Activated CD4-positive, CD25-positive, alpha-beta regulatory T cell (primary cell): ENCODE measurements at regions not wholly inside any gene's neighbourhood (a gene's known extent, or its start where the extent isn't known, plus 50 kb on each side); places are given as distances from the start of the nearest gene placed in this dataset.
"Not testable (repeated sequence)": the region's sequence is repeated elsewhere in the genome, so short reads cannot be mapped to it uniquely, and the experiment has no call there.

Source experiments
- DNase-seq, 4 experiments: peaks; one replicate each; lab custom pipeline; 2025; lab: John Stamatoyannopoulos, UW

DNA sequence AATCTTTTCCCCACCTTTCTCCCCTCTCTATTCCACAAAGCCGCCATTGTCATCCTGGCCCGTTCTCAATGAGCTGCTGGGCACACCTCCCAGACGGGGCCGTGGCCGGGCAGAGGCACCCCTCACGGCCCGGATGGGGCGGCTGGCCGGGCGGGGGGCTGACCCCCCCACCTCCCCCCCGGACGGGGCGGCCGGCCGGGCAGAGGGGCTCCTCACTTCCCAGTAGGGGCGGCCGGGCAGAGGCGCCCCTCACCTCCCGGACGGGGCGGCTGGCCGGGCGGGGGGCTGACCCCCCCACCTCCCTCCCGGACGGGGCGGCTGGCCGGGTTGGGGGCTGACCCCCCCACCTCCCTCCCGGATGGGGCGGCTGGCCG, 85.6 kb downstream of the OR2B2 start:
- DNase-seq = not testable (repeated sequence)

- DNase-seq = not testable (repeated sequence)
Measured at GRCh38 chr6:27825848-27826611, 86.2 kb downstream of the OR2B2 start.

- no peak for DNase-seq
Measured at GRCh38 chr6:27825025-27825793, 87.0 kb downstream of the OR2B2 start.

- not testable (repeated sequence) for DNase-seq
Measured at GRCh38 chr6:27824211-27825024, 87.8 kb downstream of the OR2B2 start.

DNA sequence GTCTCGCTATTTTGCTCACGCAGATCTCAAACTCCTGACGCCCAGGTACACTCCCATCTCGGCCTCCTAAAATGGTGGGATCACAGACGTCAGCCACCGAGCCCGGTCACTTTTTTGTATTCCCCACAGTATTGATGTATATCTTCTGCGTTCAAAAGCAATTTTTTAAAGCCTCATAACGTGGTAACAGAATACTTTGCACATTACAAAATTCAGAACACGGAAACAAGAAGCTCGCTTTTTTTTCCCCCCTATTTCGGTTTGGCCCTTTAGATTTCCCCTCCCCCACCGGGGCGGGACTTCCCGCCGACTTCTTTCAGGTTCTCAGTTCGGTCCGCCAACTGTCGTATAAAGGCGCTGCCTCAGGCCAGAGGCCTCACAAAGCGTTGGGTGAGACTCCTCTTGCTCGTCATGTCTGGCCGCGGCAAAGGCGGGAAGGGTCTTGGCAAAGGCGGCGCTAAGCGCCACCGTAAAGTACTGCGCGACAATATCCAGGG, 88.4 kb downstream of the OR2B2 start:
- peak in 1 of 4 experiments; percentile 21 for DNase-seq

- no peak for DNase-seq
Measured at GRCh38 chr6:27816906-27817305, 95.3 kb downstream of the OR2B2 start.

- DNase-seq = peak; percentile 19 to 49 (median 44)
Measured at GRCh38 chr6:27814665-27815424, 97.4 kb downstream of the OR2B2 start.

DNA sequence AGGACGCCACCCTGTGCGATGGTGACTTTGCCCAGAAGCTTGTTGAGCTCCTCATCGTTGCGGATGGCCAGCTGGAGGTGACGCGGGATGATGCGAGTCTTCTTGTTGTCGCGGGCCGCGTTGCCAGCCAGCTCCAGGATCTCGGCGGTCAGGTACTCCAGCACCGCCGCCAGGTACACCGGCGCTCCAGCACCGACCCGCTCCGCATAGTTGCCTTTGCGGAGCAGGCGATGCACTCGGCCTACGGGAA, 97.9 kb downstream of the OR2B2 start:
- not testable (repeated sequence) for DNase-seq

- DNase-seq = no peak
Measured at GRCh38 chr6:27812805-27813492, 99.2 kb downstream of the OR2B2 start.

GRCh38 chr6:27812078-27812804, 100.0 kb downstream of the OR2B2 start:
- DNase-seq = no peak

DNA sequence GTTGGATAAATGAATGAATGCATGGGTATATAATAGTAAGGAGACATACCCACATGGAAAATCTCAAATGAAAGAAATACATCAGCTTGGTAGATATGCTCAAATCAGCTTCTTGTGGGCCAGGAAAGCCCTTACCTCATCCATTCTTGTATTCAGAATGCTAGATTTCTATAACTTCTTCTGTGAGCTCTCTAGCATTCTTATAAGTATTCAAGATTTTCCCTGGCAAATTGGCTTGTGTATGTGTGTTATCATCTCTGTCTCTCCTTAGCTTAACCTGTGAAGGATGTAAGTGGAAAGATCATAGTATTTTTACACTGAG, 100.8 kb downstream of the OR2B2 start:
- DNase-seq = no peak

DNA sequence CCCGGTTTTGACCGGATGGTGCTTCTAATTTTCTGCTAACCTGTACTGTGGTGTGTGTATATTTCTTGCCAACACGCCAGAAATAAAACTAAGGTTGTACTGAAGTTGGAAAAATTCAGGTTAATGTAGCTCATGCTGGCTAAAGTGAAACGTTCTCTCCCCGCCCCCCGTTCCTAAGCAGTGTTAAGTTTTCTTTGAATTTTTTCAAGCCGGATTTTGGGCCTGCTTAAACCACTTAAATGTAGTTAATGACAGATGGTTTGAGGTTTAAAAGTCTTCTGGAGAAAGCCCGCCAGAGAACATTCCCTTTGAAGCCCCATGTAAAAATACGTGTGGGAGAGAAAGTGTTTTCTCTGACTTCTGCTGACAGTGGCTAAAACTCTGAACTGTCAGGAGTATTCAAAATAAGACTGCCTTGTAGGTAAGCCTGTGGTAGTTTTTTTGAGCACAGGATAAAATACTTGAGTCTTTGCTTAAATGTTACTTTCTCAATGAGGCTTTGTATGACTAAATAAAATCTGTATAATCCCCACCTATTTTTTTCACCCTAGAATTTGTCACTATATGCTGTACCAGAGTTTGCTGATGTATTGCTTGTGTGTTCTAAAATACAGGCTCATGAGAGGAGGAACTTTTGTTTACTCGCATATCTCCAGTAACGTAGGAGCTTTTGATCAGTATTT, 101.3 kb downstream of the OR2B2 start:
- DNase-seq = no peak

DNA sequence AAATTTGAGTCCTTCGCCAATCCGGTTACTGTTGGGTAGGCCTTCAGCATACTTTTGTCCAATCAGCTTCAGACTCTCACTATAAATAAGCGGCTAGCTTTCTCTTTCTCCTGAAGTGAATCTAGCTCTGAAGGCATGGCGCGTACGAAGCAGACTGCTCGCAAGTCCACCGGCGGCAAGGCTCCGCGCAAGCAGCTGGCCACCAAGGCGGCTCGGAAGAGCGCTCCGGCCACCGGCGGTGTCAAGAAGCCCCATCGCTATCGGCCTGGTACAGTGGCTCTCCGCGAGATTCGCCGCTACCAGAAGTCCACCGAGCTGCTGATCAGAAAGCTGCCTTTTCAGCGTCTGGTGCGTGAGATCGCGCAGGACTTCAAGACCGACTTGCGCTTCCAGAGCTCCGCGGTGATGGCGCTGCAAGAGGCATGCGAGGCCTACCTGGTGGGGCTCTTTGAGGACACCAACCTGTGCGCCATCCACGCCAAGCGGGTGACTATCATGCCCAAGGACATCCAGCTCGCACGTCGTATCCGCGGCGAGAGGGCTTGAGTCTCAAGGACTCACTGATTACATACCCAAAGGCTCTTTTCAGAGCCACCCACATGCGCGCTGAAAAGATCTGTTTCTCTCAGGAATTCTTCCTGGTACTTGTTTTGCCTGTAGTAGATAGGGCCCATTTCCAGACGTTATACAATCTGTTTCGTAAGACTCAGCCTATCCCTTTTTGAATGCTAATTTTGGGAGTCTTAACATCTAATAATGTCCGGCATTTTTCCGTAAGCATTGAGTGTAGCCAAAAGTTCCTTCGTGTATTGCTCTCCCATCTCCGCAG, 102.0 kb downstream of the OR2B2 start:
- peak; percentile 39 to 67 (median 56) for DNase-seq

- DNase-seq = no peak
Measured at GRCh38 chr6:27809067-27809938, 102.9 kb downstream of the OR2B2 start.

DNA sequence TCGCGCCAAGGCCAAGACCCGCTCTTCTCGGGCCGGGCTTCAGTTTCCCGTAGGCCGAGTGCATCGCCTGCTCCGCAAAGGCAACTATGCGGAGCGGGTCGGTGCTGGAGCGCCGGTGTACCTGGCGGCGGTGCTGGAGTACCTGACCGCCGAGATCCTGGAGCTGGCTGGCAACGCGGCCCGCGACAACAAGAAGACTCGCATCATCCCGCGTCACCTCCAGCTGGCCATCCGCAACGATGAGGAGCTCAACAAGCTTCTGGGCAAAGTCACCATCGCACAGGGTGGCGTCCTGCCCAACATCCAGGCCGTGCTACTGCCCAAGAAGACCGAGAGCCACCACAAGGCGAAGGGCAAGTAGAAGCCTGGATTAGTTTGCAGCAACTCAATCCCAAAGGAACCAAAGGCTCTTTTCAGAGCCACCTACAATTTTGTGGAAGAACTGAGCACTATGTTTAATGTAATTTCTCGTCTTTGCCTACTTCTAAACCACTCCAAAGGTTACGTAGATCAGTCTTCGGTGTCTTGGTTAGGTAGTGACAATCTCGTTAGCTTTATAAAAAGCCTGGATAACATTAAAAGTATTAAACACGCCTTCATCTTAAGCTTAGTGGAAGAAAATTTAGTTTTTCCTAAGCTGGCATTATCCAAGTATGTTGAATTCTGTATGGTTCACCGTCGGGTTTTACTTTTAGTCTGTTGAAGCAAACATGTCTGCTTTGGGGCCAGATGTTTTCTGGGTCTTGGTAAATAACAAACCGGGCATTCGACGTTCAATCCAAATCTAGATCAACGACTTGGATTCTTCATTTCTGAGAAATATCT, 103.7 kb downstream of the OR2B2 start:
- DNase-seq = not testable (repeated sequence)

- DNase-seq = peak; percentile 28 to 57 (median 33)
Measured at GRCh38 chr6:27807441-27808241, 104.6 kb downstream of the OR2B2 start.
